ENCODE measurements at regions not wholly inside any gene's neighbourhood (a gene's known extent, or its start where the extent isn't known, plus 50 kb on each side); places are given as distances from the start of the nearest gene placed in this dataset.
A peak's percentile ranks its signal among the peaks of the same experiment; 100 is the strongest.

DNA sequence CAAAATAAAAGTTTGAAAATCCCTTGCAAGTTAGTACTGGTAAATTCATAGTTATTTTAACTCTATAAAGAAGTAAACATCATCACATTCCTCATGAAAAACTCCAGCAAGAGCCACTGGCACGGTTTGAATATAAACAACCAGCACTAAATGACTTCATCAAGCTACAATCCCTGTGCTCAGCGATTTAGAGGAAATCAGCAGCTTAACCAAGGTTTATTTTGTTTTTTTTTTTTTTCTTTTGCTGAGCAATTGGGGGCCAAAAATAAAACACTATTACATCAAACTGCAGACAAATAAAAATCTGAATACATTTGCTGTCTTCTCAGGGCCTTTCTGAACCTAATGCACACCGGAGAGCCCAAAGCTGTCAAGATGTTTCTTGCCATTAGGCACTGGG is 106.2 kb upstream of the SLC24A2 start:
- H3K36me3 Mint-ChIP-seq (ENCODE audit: low read depth, unreplicated experiment): no peaks in the 10 kb centered on the region
- H3K27ac ChIP-seq (ENCODE audit: low read depth, low read length): no peak overlapping the region
- H3K27me3 Mint-ChIP-seq (ENCODE audit: low read depth, unreplicated experiment): peaks cover 2% of the 10 kb centered on the region
- H3K27ac Mint-ChIP-seq (ENCODE audit: unreplicated experiment): no peak overlapping the region
- no peaks in the 10 kb centered on the region for H3K27me3 ChIP-seq (ENCODE audit: insufficient read depth, low read length)
- H3K4me3 ChIP-seq (ENCODE audit: insufficient read depth, low read depth, low read length): no peak overlapping the region
- H3K4me3 Mint-ChIP-seq (ENCODE audit: unreplicated experiment): no peak overlapping the region
- H3K79me2 ChIP-seq (ENCODE audit: insufficient read depth, low read length): no peaks in the 10 kb centered on the region
- no peak overlapping the region for H3K4me2 ChIP-seq (ENCODE audit: low read length)
- no peaks in the 10 kb centered on the region for H3K9me3 ChIP-seq (ENCODE audit: insufficient read depth, low read depth, low read length)
- DNase-seq (ENCODE audit: low read depth) (peak; percentile 5), FAIRE-seq (no peak)
- H2AFZ ChIP-seq (ENCODE audit: low read depth, low read length): no peak overlapping the region
- TF ChIP-seq EZH2 (IDR thresholded peaks at IDR 0.05; ENCODE audit: insufficient read depth, low read length): no peak
- no peaks in the 10 kb centered on the region for H3K9me3 Mint-ChIP-seq (ENCODE audit: unreplicated experiment)
- peaks cover 6% of the 10 kb centered on the region for H3K4me1 Mint-ChIP-seq (ENCODE audit: low read depth, unreplicated experiment)
- H3K4me1 ChIP-seq (ENCODE audit: insufficient read depth, low read length): no peaks in the 10 kb centered on the region
- no peak overlapping the region for H3K9ac ChIP-seq (ENCODE audit: low read length)
- no peaks in the 10 kb centered on the region for H4K20me1 ChIP-seq (ENCODE audit: insufficient read depth, low read length)
- no peaks in the 10 kb centered on the region for H3K36me3 ChIP-seq (ENCODE audit: insufficient read depth, low read length)

DNA sequence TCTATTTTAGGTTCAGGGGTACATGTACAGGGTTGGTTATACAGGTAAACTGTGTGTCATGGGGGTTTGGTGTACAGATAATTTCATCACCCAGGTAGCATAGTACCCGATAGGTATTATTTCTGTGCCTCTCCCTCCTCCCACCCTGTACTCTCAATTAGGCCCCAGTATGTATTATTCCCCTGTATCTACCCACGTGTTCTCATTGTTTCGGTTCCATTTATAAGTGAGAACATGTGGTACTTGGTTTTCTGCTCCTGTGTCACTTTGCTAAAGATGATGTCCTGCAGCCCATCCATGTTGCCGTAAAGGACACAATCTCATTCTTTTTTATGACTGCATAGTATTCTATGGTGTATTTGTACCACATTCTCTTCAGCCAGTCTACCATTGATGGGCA is 96.8 kb upstream of the SLC24A2 start:
- H3K4me3 ChIP-seq (ENCODE audit: insufficient read depth, low read depth, low read length): no peak overlapping the region
- H2AFZ ChIP-seq (ENCODE audit: low read depth, low read length): no peak overlapping the region
- no peaks in the 10 kb centered on the region for H3K36me3 Mint-ChIP-seq (ENCODE audit: low read depth, unreplicated experiment)
- H3K27ac ChIP-seq (ENCODE audit: low read depth, low read length): no peak overlapping the region
- peaks cover 3% of the 10 kb centered on the region for H3K27me3 Mint-ChIP-seq (ENCODE audit: low read depth, unreplicated experiment)
- peaks cover 5% of the 10 kb centered on the region for H3K9me3 Mint-ChIP-seq (ENCODE audit: unreplicated experiment)
- H3K4me3 Mint-ChIP-seq (ENCODE audit: unreplicated experiment): no peak overlapping the region
- no peak overlapping the region for H3K27ac Mint-ChIP-seq (ENCODE audit: unreplicated experiment)
- H3K9ac ChIP-seq (ENCODE audit: low read length): no peak overlapping the region
- FAIRE-seq (no peak), DNase-seq (ENCODE audit: low read depth) (no peak)
- H3K4me1 Mint-ChIP-seq (ENCODE audit: low read depth, unreplicated experiment): no peaks in the 10 kb centered on the region
- no peaks in the 10 kb centered on the region for H3K36me3 ChIP-seq (ENCODE audit: insufficient read depth, low read length)
- no peaks in the 10 kb centered on the region for H3K9me3 ChIP-seq (ENCODE audit: insufficient read depth, low read depth, low read length)
- no peaks in the 10 kb centered on the region for H3K79me2 ChIP-seq (ENCODE audit: insufficient read depth, low read length)
- H3K27me3 ChIP-seq (ENCODE audit: insufficient read depth, low read length): no peaks in the 10 kb centered on the region
- TF ChIP-seq EZH2 (IDR thresholded peaks at IDR 0.05; ENCODE audit: insufficient read depth, low read length): no peak
- TF ChIP-seq, protein P1, sequence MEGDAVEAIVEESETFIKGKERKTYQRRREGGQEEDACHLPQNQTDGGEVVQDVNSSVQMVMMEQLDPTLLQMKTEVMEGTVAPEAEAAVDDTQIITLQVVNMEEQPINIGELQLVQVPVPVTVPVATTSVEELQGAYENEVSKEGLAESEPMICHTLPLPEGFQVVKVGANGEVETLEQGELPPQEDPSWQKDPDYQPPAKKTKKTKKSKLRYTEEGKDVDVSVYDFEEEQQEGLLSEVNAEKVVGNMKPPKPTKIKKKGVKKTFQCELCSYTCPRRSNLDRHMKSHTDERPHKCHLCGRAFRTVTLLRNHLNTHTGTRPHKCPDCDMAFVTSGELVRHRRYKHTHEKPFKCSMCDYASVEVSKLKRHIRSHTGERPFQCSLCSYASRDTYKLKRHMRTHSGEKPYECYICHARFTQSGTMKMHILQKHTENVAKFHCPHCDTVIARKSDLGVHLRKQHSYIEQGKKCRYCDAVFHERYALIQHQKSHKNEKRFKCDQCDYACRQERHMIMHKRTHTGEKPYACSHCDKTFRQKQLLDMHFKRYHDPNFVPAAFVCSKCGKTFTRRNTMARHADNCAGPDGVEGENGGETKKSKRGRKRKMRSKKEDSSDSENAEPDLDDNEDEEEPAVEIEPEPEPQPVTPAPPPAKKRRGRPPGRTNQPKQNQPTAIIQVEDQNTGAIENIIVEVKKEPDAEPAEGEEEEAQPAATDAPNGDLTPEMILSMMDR (IDR thresholded peaks at IDR 0.05; ENCODE audit: insufficient read depth, low read depth, low read length): no peak
- H3K4me1 ChIP-seq (ENCODE audit: insufficient read depth, low read length): no peaks in the 10 kb centered on the region
- no peaks in the 10 kb centered on the region for H4K20me1 ChIP-seq (ENCODE audit: insufficient read depth, low read length)
- H3K4me2 ChIP-seq (ENCODE audit: low read length): no peak overlapping the region

DNA sequence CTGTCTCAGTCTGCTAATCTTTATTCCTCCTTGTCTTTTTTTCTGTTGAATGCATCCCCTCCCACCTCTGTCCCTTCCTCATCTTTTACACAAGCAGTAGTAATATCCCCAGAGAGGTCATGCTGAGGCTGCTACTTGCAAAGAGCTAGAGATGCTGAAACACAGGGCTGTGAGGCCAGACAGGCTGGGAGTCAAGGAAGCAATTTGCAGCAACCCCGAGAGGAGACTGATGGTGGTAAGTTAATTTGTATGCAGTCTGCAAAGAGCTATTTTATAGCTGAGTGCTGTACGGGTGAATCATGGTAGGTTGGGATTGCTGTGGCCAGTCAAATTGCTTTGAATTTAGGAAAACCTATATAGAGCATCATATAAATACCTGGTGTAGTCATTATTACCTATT is 90.2 kb upstream of the SLC24A2 start:
- Histone ChIP-seq H3K9me3 (ENCODE audit: insufficient read depth, low read depth, low read length) (no peaks in the 10 kb centered on the region), H3K27me3 (ENCODE audit: insufficient read depth, low read length) (no peaks in the 10 kb centered on the region), H3K9ac (ENCODE audit: low read length) (no peak overlapping the region), H4K20me1 (ENCODE audit: insufficient read depth, low read length) (no peaks in the 10 kb centered on the region), H3K4me2 (ENCODE audit: low read length) (no peak overlapping the region), H3K4me1 (ENCODE audit: insufficient read depth, low read length) (no peaks in the 10 kb centered on the region), H3K79me2 (ENCODE audit: insufficient read depth, low read length) (no peaks in the 10 kb centered on the region), H3K36me3 (ENCODE audit: insufficient read depth, low read length) (no peaks in the 10 kb centered on the region), H3K4me3 (ENCODE audit: insufficient read depth, low read depth, low read length) (no peak overlapping the region), H2AFZ (ENCODE audit: low read depth, low read length) (no peak overlapping the region), H3K27ac (ENCODE audit: low read depth, low read length) (no peak overlapping the region)
- DNase-seq (ENCODE audit: low read depth): no peak
- H3K9me3 Mint-ChIP-seq (ENCODE audit: unreplicated experiment): peaks cover 2% of the 10 kb centered on the region
- FAIRE-seq: no peak
- H3K4me1 Mint-ChIP-seq (ENCODE audit: low read depth, unreplicated experiment): peaks cover 26% of the 10 kb centered on the region
- no peak for TF ChIP-seq EZH2 (IDR thresholded peaks at IDR 0.05; ENCODE audit: insufficient read depth, low read length)
- TF ChIP-seq, protein P1 (IDR thresholded peaks at IDR 0.05; ENCODE audit: insufficient read depth, low read depth, low read length): no peak
- no peak overlapping the region for H3K4me3 Mint-ChIP-seq (ENCODE audit: unreplicated experiment)
- peaks cover 3% of the 10 kb centered on the region for H3K27me3 Mint-ChIP-seq (ENCODE audit: low read depth, unreplicated experiment)
- no peaks in the 10 kb centered on the region for H3K36me3 Mint-ChIP-seq (ENCODE audit: low read depth, unreplicated experiment)
- H3K27ac Mint-ChIP-seq (ENCODE audit: unreplicated experiment): no peak overlapping the region

All from astrocyte (in vitro differentiated cells and primary cell).